ENCODE measurements at regions not wholly inside any gene's neighbourhood (a gene's known extent, or its start where the extent isn't known, plus 50 kb on each side); places are given as distances from the start of the nearest gene placed in this dataset.

DNA sequence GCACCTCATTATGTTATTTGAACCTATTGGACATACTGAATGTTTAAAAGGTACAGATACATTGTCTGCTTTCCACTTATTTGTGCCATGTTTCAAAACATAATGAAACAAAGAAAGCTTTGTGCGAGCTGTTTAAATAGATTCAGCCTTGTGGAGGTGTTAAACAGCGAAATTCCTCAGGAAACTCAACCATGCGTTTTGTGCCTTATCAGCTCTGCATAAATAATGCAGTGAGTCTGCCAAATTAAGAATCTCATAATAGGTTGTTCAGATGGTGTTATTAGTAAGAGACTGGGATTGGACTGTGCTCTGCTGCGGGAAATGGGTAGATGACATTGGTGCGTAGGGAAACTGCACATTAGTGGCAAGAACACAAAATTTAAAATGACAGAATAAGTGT lies 163.7 kb upstream of the CLEC14A start:
- in situ Hi-C loops (cut with HindIII; ENCODE audit: low pct_unique_long_range_greater_than_20kb, low sequenced_read_pairs), result no loop called here
- no peak for DNase-seq (ENCODE audit: low read depth)

DNA sequence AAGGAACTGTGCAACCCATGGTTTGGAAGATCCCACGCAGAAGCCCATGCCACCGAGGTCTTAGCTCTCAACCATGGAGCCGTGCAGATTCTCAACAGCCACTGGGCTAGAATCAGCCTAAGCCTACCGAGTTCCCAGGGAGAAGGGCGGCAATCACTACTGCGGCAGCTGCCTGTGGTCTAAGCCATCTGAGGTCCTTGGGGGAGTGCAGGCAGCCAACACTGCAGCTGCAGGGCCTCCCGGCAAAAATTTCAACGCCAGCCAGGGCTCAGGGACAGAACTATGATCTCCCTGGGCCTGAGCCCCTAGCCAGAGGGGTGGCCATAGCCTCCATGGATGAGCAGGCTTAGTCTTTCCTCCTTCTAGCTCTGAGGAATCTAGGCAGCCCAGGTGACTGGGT lies 156.8 kb upstream of the CLEC14A start:
- in situ Hi-C loops (cut with HindIII; ENCODE audit: low pct_unique_long_range_greater_than_20kb, low sequenced_read_pairs), result no loop called here
- DNase-seq (ENCODE audit: low read depth), result no peak

DNA sequence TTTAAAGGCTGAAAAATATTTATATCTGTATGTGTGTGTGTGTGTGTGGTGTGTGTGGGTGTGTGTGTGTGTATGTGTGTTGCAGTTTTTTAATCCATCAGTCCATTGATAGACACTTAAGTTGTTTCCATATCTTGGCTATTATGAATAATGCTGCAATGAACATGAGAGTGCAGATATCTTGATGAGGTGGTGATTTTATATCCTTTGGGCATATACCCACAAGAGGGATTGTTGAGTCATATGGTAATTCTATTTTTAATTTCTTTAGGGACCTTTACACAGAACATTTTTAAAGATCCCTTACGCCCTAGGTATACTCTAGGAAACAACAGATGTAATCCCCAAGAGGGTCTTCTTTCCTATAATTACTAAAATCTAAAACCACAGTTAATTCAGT lies 154.5 kb upstream of the CLEC14A start:
- in situ Hi-C loops (cut with HindIII; ENCODE audit: low pct_unique_long_range_greater_than_20kb, low sequenced_read_pairs), result no loop called here
- no peak for DNase-seq (ENCODE audit: low read depth)

DNA sequence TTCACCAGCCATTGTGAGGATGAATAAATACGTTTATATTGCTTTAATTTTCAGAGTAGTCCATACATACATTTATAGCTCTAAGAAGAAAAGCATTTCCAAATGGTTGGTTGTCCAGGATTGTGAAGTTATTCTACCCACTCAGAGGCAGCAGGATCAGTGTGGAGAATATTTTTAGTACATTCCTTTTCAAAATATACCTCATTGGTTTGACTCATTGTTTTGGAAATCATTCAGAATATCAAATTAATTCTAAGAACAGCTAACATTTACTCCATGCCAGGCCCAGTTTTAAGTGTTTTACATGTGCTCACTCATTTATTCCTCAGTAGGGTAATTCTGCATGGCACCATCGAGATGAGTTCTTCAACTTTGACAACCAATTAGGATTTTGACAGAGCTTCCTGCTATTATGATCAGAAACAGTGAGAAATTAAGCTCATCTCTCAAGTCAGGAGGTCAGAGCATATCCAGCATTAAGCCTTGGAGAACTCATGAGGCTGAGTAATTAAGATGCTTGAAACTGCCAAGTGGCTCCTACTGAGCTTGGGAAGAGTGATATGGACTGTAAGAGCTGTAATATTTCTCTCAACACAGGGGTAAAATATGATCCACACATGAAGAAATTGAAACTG lies 153.3 kb upstream of the CLEC14A start:
- in situ Hi-C loops (cut with HindIII; ENCODE audit: low pct_unique_long_range_greater_than_20kb, low sequenced_read_pairs), result no loop called here
- no peak for DNase-seq (ENCODE audit: low read depth)

DNA sequence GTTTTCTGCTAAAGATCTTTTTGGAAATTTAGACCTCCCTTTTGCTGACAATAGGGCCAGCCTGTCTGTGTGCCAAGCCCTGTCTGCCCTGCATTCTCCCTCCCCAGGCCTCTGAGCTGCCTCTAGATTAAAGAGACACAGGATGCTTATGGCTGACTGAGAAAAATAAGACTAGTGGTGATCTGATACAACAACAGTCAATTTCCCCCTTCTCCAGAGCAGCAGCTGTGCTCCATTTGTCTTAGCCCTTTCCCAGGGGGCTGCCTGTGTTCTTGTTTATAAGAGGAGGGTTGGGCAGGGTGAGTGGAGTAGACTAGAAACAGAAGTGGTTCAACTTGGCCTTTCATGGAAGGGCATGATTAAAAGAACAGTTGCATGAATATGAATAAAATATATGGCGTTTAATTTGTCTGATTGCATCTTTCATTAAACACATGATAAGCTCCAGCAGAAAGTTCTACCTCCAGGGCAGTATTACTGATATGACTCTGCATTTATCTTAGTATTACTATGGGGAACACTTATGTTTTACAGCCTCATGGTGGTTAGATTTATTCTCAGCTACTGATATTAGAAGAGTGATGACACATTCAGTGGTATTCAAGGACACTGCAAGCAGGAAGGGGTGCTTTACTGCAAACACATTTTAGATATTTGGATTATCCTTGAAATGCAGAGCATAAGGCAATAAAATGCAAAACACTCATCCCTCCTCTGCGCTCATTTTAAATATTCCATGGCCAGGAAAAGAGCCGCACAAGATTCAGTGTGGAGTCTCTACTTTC lies 150.2 kb upstream of the CLEC14A start:
- DNase-seq (ENCODE audit: low read depth), result no peak
- in situ Hi-C loops (cut with HindIII; ENCODE audit: low pct_unique_long_range_greater_than_20kb, low sequenced_read_pairs), result no loop called here

GRCh38 chr14:38404616-38405015 lies 148.7 kb upstream of the CLEC14A start:
- no peak for DNase-seq (ENCODE audit: low read depth)
- in situ Hi-C loops (cut with HindIII; ENCODE audit: low pct_unique_long_range_greater_than_20kb, low sequenced_read_pairs), result no loop called here

DNA sequence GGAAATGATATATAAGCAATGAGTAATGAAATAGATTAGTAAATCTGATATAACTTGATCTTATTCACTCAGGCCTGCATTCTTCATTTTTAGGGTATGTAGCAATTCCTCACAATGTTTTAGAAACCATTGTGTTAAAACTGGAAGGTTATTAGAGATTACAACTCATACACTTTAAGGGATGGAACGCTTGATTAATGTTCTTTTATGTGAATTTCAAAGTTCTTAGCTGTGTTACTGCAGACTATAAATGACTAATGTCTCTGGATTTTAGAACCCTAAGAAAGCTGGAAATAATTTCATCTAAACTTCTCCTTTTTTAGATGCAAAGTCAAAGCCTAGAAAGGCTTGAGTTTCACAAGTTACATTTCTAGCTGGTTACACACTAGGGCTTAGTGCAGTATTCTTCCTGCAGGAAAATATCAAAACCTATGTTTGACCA lies 148.2 kb upstream of the CLEC14A start:
- no peak for DNase-seq (ENCODE audit: low read depth)

GRCh38 chr14:38400751-38401150 lies 144.9 kb upstream of the CLEC14A start:
- in situ Hi-C loops (cut with HindIII; ENCODE audit: low pct_unique_long_range_greater_than_20kb, low sequenced_read_pairs), result no loop called here
- DNase-seq (ENCODE audit: low read depth), result no peak

More for the DNA sequence above, 148.2 kb upstream of the CLEC14A start:
- in situ Hi-C loops (cut with HindIII; ENCODE audit: low pct_unique_long_range_greater_than_20kb, low sequenced_read_pairs), result no loop called here

- no peak for DNase-seq (ENCODE audit: low read depth)
- in situ Hi-C loops (cut with HindIII; ENCODE audit: low pct_unique_long_range_greater_than_20kb, low sequenced_read_pairs), result no loop called here
These were observed 143.8 kb upstream of the CLEC14A start for GRCh38 chr14:38399652-38400051.

DNA sequence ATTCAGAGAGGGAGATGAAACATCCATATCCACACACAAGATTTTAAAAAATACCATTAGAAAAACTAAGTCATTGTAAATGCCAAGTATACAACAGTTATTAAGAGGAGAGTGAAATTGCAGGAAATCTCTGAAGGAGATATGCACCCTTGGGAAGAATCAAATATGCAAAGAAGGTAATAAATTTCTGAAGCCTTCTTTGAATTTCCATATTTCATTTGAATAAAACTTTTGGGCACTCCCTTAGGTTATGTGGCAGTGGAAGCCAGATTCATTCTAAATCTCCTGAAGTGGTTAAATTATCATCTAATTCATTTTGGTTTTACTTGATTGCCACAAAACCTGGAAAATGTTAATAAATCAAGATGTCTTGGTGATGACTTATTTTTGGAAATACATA lies 138.9 kb upstream of the CLEC14A start:
- no peak for DNase-seq (ENCODE audit: low read depth)
- in situ Hi-C loops (cut with HindIII; ENCODE audit: low pct_unique_long_range_greater_than_20kb, low sequenced_read_pairs), result no loop called here

- in situ Hi-C loops (cut with HindIII; ENCODE audit: low pct_unique_long_range_greater_than_20kb, low sequenced_read_pairs), result no loop called here
- DNase-seq (ENCODE audit: low read depth), result no peak
These were observed 138.2 kb upstream of the CLEC14A start for GRCh38 chr14:38394064-38394463.

- DNase-seq (ENCODE audit: low read depth), result peak; percentile 19
- in situ Hi-C loops (cut with HindIII; ENCODE audit: low pct_unique_long_range_greater_than_20kb, low sequenced_read_pairs), result no loop called here
These were observed 135.4 kb upstream of the CLEC14A start for GRCh38 chr14:38391334-38391733.

- DNase-seq (ENCODE audit: low read depth), result no peak
- in situ Hi-C loops (cut with HindIII; ENCODE audit: low pct_unique_long_range_greater_than_20kb, low sequenced_read_pairs), result no loop called here
These were observed 133.8 kb upstream of the CLEC14A start for GRCh38 chr14:38389681-38390080.

DNA sequence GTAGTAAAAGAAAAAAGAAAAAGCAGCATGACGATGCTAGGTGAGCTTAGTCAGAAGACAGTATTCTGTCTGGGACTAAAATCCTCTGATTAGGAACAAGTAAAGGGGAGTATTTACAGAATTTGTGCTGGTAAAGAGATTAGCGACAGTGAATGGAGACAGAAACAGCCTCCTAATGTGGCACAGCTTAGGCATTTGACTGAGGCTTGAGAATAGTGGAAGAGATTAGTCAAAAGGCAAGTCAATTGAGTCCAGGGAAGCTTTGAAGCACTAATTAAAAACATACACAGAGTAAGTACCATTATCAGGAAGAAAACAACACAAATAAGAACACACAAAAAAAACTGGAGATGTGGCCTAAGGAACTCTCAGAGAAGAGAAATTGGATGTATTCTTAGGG lies 131.9 kb upstream of the CLEC14A start:
- in situ Hi-C loops (cut with HindIII; ENCODE audit: low pct_unique_long_range_greater_than_20kb, low sequenced_read_pairs), result no loop called here
- DNase-seq (ENCODE audit: low read depth), result no peak

- in situ Hi-C loops (cut with HindIII; ENCODE audit: low pct_unique_long_range_greater_than_20kb, low sequenced_read_pairs), result no loop called here
These were observed 129.9 kb upstream of the CLEC14A start for GRCh38 chr14:38385836-38386235.

DNA sequence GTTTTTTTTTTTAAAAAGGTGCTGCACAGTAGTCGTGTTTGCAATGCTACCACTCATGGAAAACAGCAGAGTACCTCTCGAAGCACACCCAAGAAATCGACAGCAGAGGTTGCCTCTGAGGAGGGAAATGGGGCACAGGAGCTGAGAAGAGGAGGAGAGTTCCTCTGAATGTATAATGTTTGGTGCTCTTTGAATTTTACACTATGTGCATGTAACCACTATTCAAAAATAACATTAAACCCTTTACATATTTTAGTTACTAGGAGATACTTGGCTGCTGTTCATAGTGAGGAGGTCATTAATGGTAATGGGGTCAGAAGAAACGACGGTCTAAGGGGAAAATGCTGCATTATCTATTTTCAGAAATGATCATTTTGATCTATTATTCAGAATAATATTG lies 129.4 kb upstream of the CLEC14A start:
- in situ Hi-C loops (cut with HindIII; ENCODE audit: low pct_unique_long_range_greater_than_20kb, low sequenced_read_pairs), result no loop called here
- DNase-seq (ENCODE audit: low read depth), result no peak

More at GRCh38 chr14:38385836-38386235, 129.9 kb upstream of the CLEC14A start:
- DNase-seq (ENCODE audit: low read depth), result no peak

- DNase-seq (ENCODE audit: low read depth), result no peak
- in situ Hi-C loops (cut with HindIII; ENCODE audit: low pct_unique_long_range_greater_than_20kb, low sequenced_read_pairs), result no loop called here
These were observed 128.8 kb upstream of the CLEC14A start for GRCh38 chr14:38384741-38385140.

GRCh38 chr14:38367922-38368321 lies 112.0 kb upstream of the CLEC14A start:
- DNase-seq (ENCODE audit: low read depth), result no peak
- in situ Hi-C loops (cut with HindIII; ENCODE audit: low pct_unique_long_range_greater_than_20kb, low sequenced_read_pairs), result no loop called here

- in situ Hi-C loops (cut with HindIII; ENCODE audit: low pct_unique_long_range_greater_than_20kb, low sequenced_read_pairs), result no loop called here
These were observed 110.5 kb upstream of the CLEC14A start for GRCh38 chr14:38366374-38366773.

GRCh38 chr14:38363217-38363616 lies 107.3 kb upstream of the CLEC14A start:
- in situ Hi-C loops (cut with HindIII; ENCODE audit: low pct_unique_long_range_greater_than_20kb, low sequenced_read_pairs), result no loop called here
- no peak for DNase-seq (ENCODE audit: low read depth)

More at GRCh38 chr14:38366374-38366773, 110.5 kb upstream of the CLEC14A start:
- DNase-seq (ENCODE audit: low read depth), result no peak
